AG08396 (cell line): ENCODE measurements at regions not wholly inside any gene's neighbourhood (a gene's known extent, or its start where the extent isn't known, plus 50 kb on each side); places are given as distances from the start of the nearest gene placed in this dataset.
A peak's percentile ranks its signal among the peaks of the same experiment; 100 is the strongest.
"Not testable (repeated sequence)": the region's sequence is repeated elsewhere in the genome, so short reads cannot be mapped to it uniquely, and the experiment has no call there.

ENCODE experiments used
- DNase-seq: peaks from one replicate; pipeline ENCODE4 v3.0.0; 2012; ENCODE audit warnings: low spot score, mixed read lengths

GRCh38 chr15:92804610-92804936 lies 95.6 kb upstream of the CHD2 start:
- DNase-seq, result not testable (repeated sequence)

- no peak for DNase-seq
Measured at GRCh38 chr15:92805080-92805690, 94.9 kb upstream of the CHD2 start.

- not testable (repeated sequence) for DNase-seq
Measured at GRCh38 chr15:92806171-92806570, 94.0 kb upstream of the CHD2 start.

- DNase-seq, result no peak
Measured at GRCh38 chr15:92806763-92807162, 93.4 kb upstream of the CHD2 start.

- no peak for DNase-seq
Measured at GRCh38 chr15:92807971-92808571, 92.1 kb upstream of the CHD2 start.

GRCh38 chr15:92808598-92809063 lies 91.5 kb upstream of the CHD2 start:
- peak; percentile 66 for DNase-seq

GRCh38 chr15:92809064-92809879 lies 90.9 kb upstream of the CHD2 start:
- peak; percentile 95 for DNase-seq

- peak; percentile 29 for DNase-seq
Measured at GRCh38 chr15:92809880-92810361, 90.2 kb upstream of the CHD2 start.

- peak; percentile 68 for DNase-seq
Measured at GRCh38 chr15:92810418-92811138, 89.5 kb upstream of the CHD2 start.

GRCh38 chr15:92811148-92811913 lies 88.8 kb upstream of the CHD2 start:
- no peak for DNase-seq

- no peak for DNase-seq
Measured at GRCh38 chr15:92812271-92812670, 87.9 kb upstream of the CHD2 start.

GRCh38 chr15:92813485-92813884 lies 86.6 kb upstream of the CHD2 start:
- no peak for DNase-seq

GRCh38 chr15:92817339-92817886 lies 82.7 kb upstream of the CHD2 start:
- DNase-seq, result no peak

GRCh38 chr15:92818651-92819277 lies 81.4 kb upstream of the CHD2 start:
- no peak for DNase-seq

- no peak for DNase-seq
Measured at GRCh38 chr15:92819278-92820235, 80.6 kb upstream of the CHD2 start.

- DNase-seq, result peak; percentile 97
Measured at GRCh38 chr15:92820236-92821021, 79.7 kb upstream of the CHD2 start.

- DNase-seq, result no peak
Measured at GRCh38 chr15:92821491-92822116, 78.5 kb upstream of the CHD2 start.
